OCI-LY3 (cell line): ENCODE measurements at regions not wholly inside any gene's neighbourhood (a gene's known extent, or its start where the extent isn't known, plus 50 kb on each side); places are given as distances from the start of the nearest gene placed in this dataset.

ENCODE experiments used
- H2AFZ ChIP-seq: fragments of 200-600, 300-600 bp; shearing (Covaris generic); 2 replicates; pipeline ENCODE4 v1.6.0; 2014; ENCODE audit warnings: antibody characterized with exemption, low read depth, low read length
- H3K27ac ChIP-seq: fragments of 200-600, 300-600 bp; sonication (generic); 2 replicates; pipeline ENCODE4 v1.5.1; 2014; ENCODE audit warnings: mild to moderate bottlenecking, low read length, moderate library complexity, mixed read lengths
- H3K27me3 ChIP-seq: fragments of 200-600, 300-600 bp; sonication (generic); 2 replicates; pipeline ENCODE4 v1.6.1; 2014; ENCODE audit warnings: low read depth, low read length, mixed read lengths
- H3K36me3 ChIP-seq: fragments of 200-600, 300-600 bp; sonication (generic); replicated peaks from 2 replicates; pipeline ENCODE3; 2014; ENCODE audit warnings: low read depth, low read length, mixed read lengths
- H3K4me1 ChIP-seq: fragments of 300-600, 200-600 bp; sonication (generic); 2 replicates; pipeline ENCODE4 v1.6.1; 2014; ENCODE audit warnings: low read length, mixed read lengths
- H3K4me2 ChIP-seq: fragments of 200-600, 300-600 bp; sonication (generic); 2 replicates; pipeline ENCODE4 v1.6.1; 2014; ENCODE audit warnings: low read length, mixed read lengths
- H3K4me3 ChIP-seq: fragments of 300-600, 200-600 bp; sonication (generic); 2 replicates; pipeline ENCODE4 v1.5.1; 2014; ENCODE audit warnings: antibody characterized with exemption, mild to moderate bottlenecking, low read length, moderate library complexity
- H3K79me2 ChIP-seq: fragments of 300-600, 200-600 bp; shearing (Covaris generic); 2 replicates; pipeline ENCODE4 v1.6.1; 2014; ENCODE audit warnings: mild to moderate bottlenecking, low read length, mixed read lengths
- H3K9ac ChIP-seq: fragments of 300-600, 200-600 bp; shearing (Covaris generic); 2 replicates; pipeline ENCODE4 v1.6.0; 2014; ENCODE audit warnings: mild to moderate bottlenecking, low read length, moderate library complexity
- H3K9me3 ChIP-seq: fragments of 200-600, 300-600 bp; shearing (Covaris generic); 2 replicates; pipeline ENCODE4 v1.6.1; 2014; ENCODE audit warnings: low read length, mixed read lengths; ENCODE audit not compliant: insufficient read depth
- H4K20me1 ChIP-seq: fragments of 200-600, 300-600 bp; sonication (generic); 2 replicates; pipeline ENCODE4 v1.6.1; 2016; ENCODE audit warnings: low read length, mixed read lengths; ENCODE audit not compliant: insufficient read depth
- CTCF ChIP-seq: fragments of 200-600, 300-600 bp; sonication (generic); IDR thresholded peaks from 2 replicates; pipeline ENCODE4 v1.5.1; 2014; ENCODE audit warnings: antibody characterized with exemption, low read length, low read depth
- EZH2phosphoT487 ChIP-seq: fragments of 200-600 bp; shearing (Covaris generic); IDR thresholded peaks from 2 replicates; pipeline ENCODE4 v1.6.1; 2018; ENCODE audit warnings: antibody characterized with exemption, mixed run types, low read depth

- H3K79me2 ChIP-seq: no peaks in the 10 kb centered on the region
- H3K27ac ChIP-seq: no peak overlapping the region
- no peaks in the 10 kb centered on the region for H3K9me3 ChIP-seq
- H4K20me1 ChIP-seq: no peaks in the 10 kb centered on the region
- no peaks in the 10 kb centered on the region for H3K4me1 ChIP-seq
- TF ChIP-seq CTCF: no peak
- H3K27me3 ChIP-seq: no peaks in the 10 kb centered on the region
- no peak overlapping the region for H3K9ac ChIP-seq
- no peak overlapping the region for H2AFZ ChIP-seq
- H3K4me2 ChIP-seq: no peak overlapping the region
- no peaks in the 10 kb centered on the region for H3K36me3 ChIP-seq
- H3K4me3 ChIP-seq: no peak overlapping the region
These were observed 1069.7 kb downstream of the STIM2 start for GRCh38 chr4:27930291-27930690.

- Histone ChIP-seq H3K27me3 (no peaks in the 10 kb centered on the region), H3K9me3 (no peaks in the 10 kb centered on the region), H3K79me2 (no peaks in the 10 kb centered on the region), H3K27ac (no peak overlapping the region), H3K4me3 (no peak overlapping the region), H3K4me1 (no peaks in the 10 kb centered on the region), H3K36me3 (no peaks in the 10 kb centered on the region), H3K9ac (no peak overlapping the region), H4K20me1 (no peaks in the 10 kb centered on the region), H2AFZ (no peak overlapping the region), H3K4me2 (no peak overlapping the region)
- TF ChIP-seq CTCF (no peak), EZH2phosphoT487 (no peak)
These were observed 1070.3 kb downstream of the STIM2 start for GRCh38 chr4:27930976-27931375.

DNA sequence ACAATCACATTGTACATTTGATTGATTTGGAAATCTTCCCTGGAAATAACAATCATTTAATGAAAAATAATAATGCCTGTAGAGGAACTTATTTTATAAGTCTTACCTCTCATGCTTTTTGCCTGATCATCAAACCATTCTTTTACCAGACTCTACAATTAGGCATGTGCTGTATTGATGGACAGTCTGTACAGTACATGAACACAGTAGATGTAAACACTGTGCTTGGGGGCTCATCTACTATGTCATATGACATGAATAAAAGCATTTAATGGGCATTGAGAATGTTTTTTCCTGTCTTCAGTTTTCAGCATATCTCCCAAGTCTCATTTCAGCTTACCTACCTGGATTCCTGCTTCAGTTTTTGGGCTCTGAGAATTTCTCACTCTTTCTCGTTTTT is 1070.9 kb downstream of the STIM2 start:
- H3K4me2 ChIP-seq: no peak overlapping the region
- no peaks in the 10 kb centered on the region for H3K36me3 ChIP-seq
- H3K4me1 ChIP-seq: no peaks in the 10 kb centered on the region
- no peak overlapping the region for H2AFZ ChIP-seq
- H3K9me3 ChIP-seq: no peaks in the 10 kb centered on the region
- TF ChIP-seq CTCF (no peak), EZH2phosphoT487 (no peak)
- H3K27me3 ChIP-seq: no peaks in the 10 kb centered on the region
- no peak overlapping the region for H3K4me3 ChIP-seq
- H3K27ac ChIP-seq: no peak overlapping the region
- no peaks in the 10 kb centered on the region for H4K20me1 ChIP-seq
- H3K79me2 ChIP-seq: no peaks in the 10 kb centered on the region
- no peak overlapping the region for H3K9ac ChIP-seq

- Histone ChIP-seq H3K4me2 (no peak overlapping the region), H3K9me3 (no peaks in the 10 kb centered on the region)
- TF ChIP-seq EZH2phosphoT487 (no peak), CTCF (no peak)
These were observed 1074.2 kb downstream of the STIM2 start for GRCh38 chr4:27934871-27935270.

More at GRCh38 chr4:27934871-27935270, 1074.2 kb downstream of the STIM2 start:
- H2AFZ ChIP-seq: no peak overlapping the region
- no peak overlapping the region for H3K27ac ChIP-seq
- no peaks in the 10 kb centered on the region for H4K20me1 ChIP-seq
- no peaks in the 10 kb centered on the region for H3K79me2 ChIP-seq
- H3K4me1 ChIP-seq: no peaks in the 10 kb centered on the region
- no peaks in the 10 kb centered on the region for H3K27me3 ChIP-seq
- H3K9ac ChIP-seq: no peak overlapping the region
- no peak overlapping the region for H3K4me3 ChIP-seq
- H3K36me3 ChIP-seq: no peaks in the 10 kb centered on the region
